Parathyroid adenoma (tissue), 2 donors: ENCODE measurements at regions not wholly inside any gene's neighbourhood (a gene's known extent, or its start where the extent isn't known, plus 50 kb on each side); places are given as distances from the start of the nearest gene placed in this dataset.

Experiments used
- H2AFZ ChIP-seq: fragments of 300-600 bp; sonication (generic); one replicate; pipeline ENCODE4 v1.7.0; 2017; ENCODE audit warnings: antibody characterized with exemption, mild to moderate bottlenecking
- H3K27ac ChIP-seq: fragments of 300-600 bp; sonication (generic); one replicate; pipeline ENCODE4 v1.7.0; 2017
- H3K27me3 ChIP-seq: fragments of 300-600 bp; sonication (generic); one replicate; pipeline ENCODE4 v1.7.0; 2017; ENCODE audit warnings: low read length; ENCODE audit not compliant: control insufficient read depth, insufficient read depth
- H3K36me3 ChIP-seq: fragments of 300-600 bp; sonication (generic); one replicate; pipeline ENCODE4 v1.7.0; 2017; ENCODE audit warnings: low read length; ENCODE audit not compliant: control insufficient read depth, insufficient read depth
- H3K4me1 ChIP-seq: fragments of 300-600 bp; sonication (generic); one replicate; pipeline ENCODE4 v1.7.0; 2017; ENCODE audit warnings: control low read depth
- H3K4me2 ChIP-seq: fragments of 300-600 bp; sonication (generic); one replicate; pipeline ENCODE4 v1.7.0; 2017; ENCODE audit warnings: low read length
- H3K4me3 ChIP-seq: fragments of 300-600 bp; sonication (generic); one replicate; pipeline ENCODE4 v1.7.0; 2017; ENCODE audit warnings: low read depth, low read length
- H3K79me2 ChIP-seq: fragments of 300-600 bp; sonication (generic); one replicate; pipeline ENCODE4 v1.7.0; 2017; ENCODE audit warnings: control low read depth
- H3K9ac ChIP-seq: fragments of 300-600 bp; sonication (generic); one replicate; pipeline ENCODE4 v1.7.0; 2017; ENCODE audit warnings: mild to moderate bottlenecking
- H3K9me3 ChIP-seq: fragments of 300-600 bp; sonication (generic); one replicate; pipeline ENCODE4 v1.7.0; 2017; ENCODE audit warnings: low read length; ENCODE audit not compliant: control insufficient read depth
- CTCF ChIP-seq: fragments of 300-600 bp; sonication (generic); IDR thresholded peaks from one replicate; pipeline ENCODE4 v1.7.0; 2017; ENCODE audit warnings: antibody characterized with exemption, mild to moderate bottlenecking
- donor health status: primary hyperparathyroidism.

DNA sequence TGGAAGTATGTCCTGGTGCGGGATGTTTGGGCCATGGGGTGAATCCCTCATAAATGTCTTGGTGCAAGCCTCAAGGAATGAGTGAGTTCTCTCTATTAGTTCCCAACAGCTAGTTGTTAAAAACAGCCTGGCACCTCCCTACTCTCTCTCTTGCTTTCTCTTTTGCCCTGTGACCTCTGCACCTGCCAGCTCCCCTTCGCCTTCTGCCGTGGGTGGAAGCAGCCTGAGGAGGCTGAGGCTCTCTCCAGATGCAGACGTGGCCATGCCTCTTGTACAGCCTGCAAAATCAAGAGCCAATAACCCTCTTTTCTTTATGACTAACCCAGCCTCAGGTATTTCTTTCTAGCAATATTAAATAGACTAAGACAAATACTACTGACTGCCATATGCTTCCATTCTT lies 210.3 kb downstream of the POM121L12 start:
- no peaks in the 10 kb centered on the region for H3K79me2 ChIP-seq
- no peak for TF ChIP-seq CTCF
- no peak overlapping the region for H3K4me2 ChIP-seq
- H2AFZ ChIP-seq: no peak overlapping the region
- H3K27ac ChIP-seq: no peak overlapping the region
- no peaks in the 10 kb centered on the region for H3K4me1 ChIP-seq
- no peaks in the 10 kb centered on the region for H3K27me3 ChIP-seq
- H3K36me3 ChIP-seq: no peaks in the 10 kb centered on the region
- H3K9ac ChIP-seq: no peak overlapping the region
- H3K9me3 ChIP-seq: no peaks in the 10 kb centered on the region
- no peak overlapping the region for H3K4me3 ChIP-seq

DNA sequence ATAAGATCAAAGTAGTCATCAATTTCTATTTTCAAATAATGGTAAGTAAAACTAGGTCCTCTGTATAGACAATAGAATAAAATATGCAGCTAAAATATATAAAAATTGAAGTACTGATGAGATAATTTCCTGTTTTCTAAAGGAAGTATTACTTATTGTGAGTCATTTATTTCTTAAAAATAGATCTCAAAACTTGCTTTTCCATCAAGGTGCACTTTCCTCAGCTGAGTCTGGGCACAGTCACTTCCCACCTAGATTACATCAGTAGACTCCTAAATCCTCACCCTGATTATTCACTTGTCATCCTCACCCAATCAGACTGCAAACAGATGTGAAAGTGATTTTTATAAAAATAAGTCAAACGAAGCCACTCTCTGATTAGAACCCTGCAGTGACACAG lies 211.5 kb downstream of the POM121L12 start:
- Histone ChIP-seq H3K9ac (no peak overlapping the region), H3K4me2 (no peak overlapping the region), H3K4me1 (no peaks in the 10 kb centered on the region), H3K4me3 (no peak overlapping the region), H3K27ac (no peak overlapping the region), H3K79me2 (no peaks in the 10 kb centered on the region), H3K36me3 (no peaks in the 10 kb centered on the region), H3K27me3 (no peaks in the 10 kb centered on the region), H3K9me3 (no peaks in the 10 kb centered on the region), H2AFZ (no peak overlapping the region)
- no peak for TF ChIP-seq CTCF

- Histone ChIP-seq H3K4me2 (no peak overlapping the region), H3K4me3 (no peak overlapping the region), H3K27me3 (no peaks in the 10 kb centered on the region), H3K36me3 (no peaks in the 10 kb centered on the region), H3K4me1 (no peaks in the 10 kb centered on the region), H2AFZ (no peak overlapping the region), H3K79me2 (no peaks in the 10 kb centered on the region), H3K9me3 (no peaks in the 10 kb centered on the region), H3K9ac (no peak overlapping the region), H3K27ac (no peak overlapping the region)
- TF ChIP-seq CTCF: no peak
Observed at GRCh38 chr7:53252539-53252938, 217.1 kb downstream of the POM121L12 start.

GRCh38 chr7:53272081-53272480 lies 236.6 kb downstream of the POM121L12 start:
- Histone ChIP-seq H2AFZ (no peak overlapping the region), H3K36me3 (no peaks in the 10 kb centered on the region), H3K27ac (no peak overlapping the region), H3K9ac (no peak overlapping the region), H3K79me2 (no peaks in the 10 kb centered on the region), H3K4me3 (no peak overlapping the region), H3K27me3 (no peaks in the 10 kb centered on the region), H3K4me2 (no peak overlapping the region), H3K4me1 (no peaks in the 10 kb centered on the region), H3K9me3 (no peaks in the 10 kb centered on the region)
- TF ChIP-seq CTCF: no peak

- Histone ChIP-seq H3K27ac (no peak overlapping the region), H3K27me3 (no peaks in the 10 kb centered on the region), H3K36me3 (no peaks in the 10 kb centered on the region), H2AFZ (no peak overlapping the region), H3K9ac (no peak overlapping the region), H3K4me3 (no peak overlapping the region), H3K4me1 (no peaks in the 10 kb centered on the region), H3K4me2 (no peak overlapping the region), H3K9me3 (no peaks in the 10 kb centered on the region), H3K79me2 (no peaks in the 10 kb centered on the region)
- TF ChIP-seq CTCF: no peak
Observed at GRCh38 chr7:53281312-53281711, 245.9 kb downstream of the POM121L12 start.
